GM19395 (cell line): ENCODE measurements at regions not wholly inside any gene's neighbourhood (a gene's known extent, or its start where the extent isn't known, plus 50 kb on each side); places are given as distances from the start of the nearest gene placed in this dataset.

Experiments
- ATAC-seq: cut with Tn5 transposase; IDR thresholded peaks from one replicate; pipeline ENCODE4 v1.9.1; 2021; ENCODE audit warnings: mild to moderate bottlenecking, moderate library complexity; ENCODE audit not compliant: unreplicated experiment

- no peak for ATAC-seq
Observed at GRCh38 chr11:8820401-8820800, 90.6 kb upstream of the AKIP1 start.

GRCh38 chr11:8822469-8822868 lies 88.5 kb upstream of the AKIP1 start:
- ATAC-seq, result no peak

GRCh38 chr11:8823174-8823742 lies 87.7 kb upstream of the AKIP1 start:
- no peak for ATAC-seq

- no peak for ATAC-seq
Observed at GRCh38 chr11:8826139-8826786, 84.7 kb upstream of the AKIP1 start.

- ATAC-seq, result no peak
Observed at GRCh38 chr11:8826901-8827560, 84.0 kb upstream of the AKIP1 start.

GRCh38 chr11:8828046-8828445 lies 82.9 kb upstream of the AKIP1 start:
- no peak for ATAC-seq

GRCh38 chr11:8828580-8829361 lies 82.2 kb upstream of the AKIP1 start:
- ATAC-seq, result no peak

GRCh38 chr11:8829556-8829955 lies 81.4 kb upstream of the AKIP1 start:
- ATAC-seq, result no peak

- ATAC-seq, result no peak
Observed at GRCh38 chr11:8830641-8831040, 80.3 kb upstream of the AKIP1 start.

GRCh38 chr11:8831861-8832260 lies 79.1 kb upstream of the AKIP1 start:
- ATAC-seq, result no peak

- ATAC-seq, result peak; percentile 91
Observed at GRCh38 chr11:8832571-8833260, 78.3 kb upstream of the AKIP1 start.

- ATAC-seq, result no peak
Observed at GRCh38 chr11:8833568-8834315, 77.2 kb upstream of the AKIP1 start.

- ATAC-seq, result no peak
Observed at GRCh38 chr11:8834379-8834778, 76.6 kb upstream of the AKIP1 start.

- ATAC-seq, result no peak
Observed at GRCh38 chr11:8838248-8838647, 72.7 kb upstream of the AKIP1 start.

- ATAC-seq, result no peak
Observed at GRCh38 chr11:8839306-8839956, 71.6 kb upstream of the AKIP1 start.

- no peak for ATAC-seq
Observed at GRCh38 chr11:8839957-8840945, 70.7 kb upstream of the AKIP1 start.

GRCh38 chr11:8841899-8842298 lies 69.1 kb upstream of the AKIP1 start:
- ATAC-seq, result no peak

GRCh38 chr11:8858808-8859207 lies 52.2 kb upstream of the AKIP1 start:
- no peak for ATAC-seq
